Esophagus muscularis mucosa (tissue), 4 donors: ENCODE measurements at regions not wholly inside any gene's neighbourhood (a gene's known extent, or its start where the extent isn't known, plus 50 kb on each side); places are given as distances from the start of the nearest gene placed in this dataset.

Experiments
- CTCF ChIP-seq, 3 experiments: fragments of 200-600 bp in 2 of 3; fragments of 450-650 bp in 1 of 3; sonication (generic) in 2 of 3; IDR thresholded peaks; one replicate each; pipeline ENCODE4 v1.5.1; 2017 to 2019; ENCODE audit warnings: antibody characterized with exemption in 3 of 3, mild to moderate bottlenecking in 2 of 3, moderate library complexity in 1 of 3
- EP300 ChIP-seq: sonication (generic); formaldehyde crosslinking; IDR thresholded peaks from one replicate; pipeline ENCODE4 v1.6.1; 2017; ENCODE audit warnings: antibody characterized with exemption
- POLR2A ChIP-seq: fragments of 450-650 bp; IDR thresholded peaks from one replicate; pipeline ENCODE4 v1.6.1; 2017; ENCODE audit warnings: antibody characterized with exemption, moderate library complexity, mild to moderate bottlenecking, low read depth
- POLR2AphosphoS5 ChIP-seq, 2 donors: sonication (generic); formaldehyde crosslinking; IDR thresholded peaks; one replicate each; pipeline ENCODE4 v1.6.1; 2017; ENCODE audit warnings: antibody characterized with exemption in 2 of 2

- TF ChIP-seq CTCF (IDR thresholded peaks at IDR 0.05), result no peak
- TF ChIP-seq EP300, result no peak
- TF ChIP-seq POLR2AphosphoS5 (IDR thresholded peaks at IDR 0.05), result no peak
- no peak for TF ChIP-seq POLR2A
These were observed 60.5 kb upstream of the ARHGAP32 start for GRCh38 chr11:129252621-129253020.
